Colonic mucosa (tissue), 4 donors: ENCODE measurements at regions not wholly inside any gene's neighbourhood (a gene's known extent, or its start where the extent isn't known, plus 50 kb on each side); places are given as distances from the start of the nearest gene placed in this dataset.
A peak's percentile ranks its signal among the peaks of the same experiment; 100 is the strongest.
"Not testable (repeated sequence)": the region's sequence is repeated elsewhere in the genome, so short reads cannot be mapped to it uniquely, and the experiment has no call there.

Source experiments
- DNase-seq: peaks from one replicate; pipeline ENCODE4 v3.0.0-alpha.2; 2020
- H3K27ac ChIP-seq: fragments of 200-600 bp; one replicate; pipeline ENCODE4 v1.8.0; 2021
- H3K27me3 ChIP-seq: fragments of 200-600 bp; one replicate; pipeline ENCODE4 v1.8.0; 2021
- H3K36me3 ChIP-seq: fragments of 200-600 bp; one replicate; pipeline ENCODE4 v1.8.0; 2021
- H3K4me1 ChIP-seq: fragments of 200-600 bp; one replicate; pipeline ENCODE4 v1.8.0; 2021; ENCODE audit warnings: mild to moderate bottlenecking
- H3K4me3 ChIP-seq: fragments of 200-600 bp; one replicate; pipeline ENCODE4 v1.8.0; 2021
- H3K9ac ChIP-seq, 2 donors: one replicate each; pipeline ENCODE4 v1.7.0; 2013; ENCODE audit warnings: control low read depth in 2 of 2, low read depth in 2 of 2, low read length in 2 of 2
- H3K9me3 ChIP-seq: fragments of 200-600 bp; one replicate; pipeline ENCODE4 v1.8.0; 2021
- intact Hi-C: fragments of 100-400 bp; cut with DNase I; formaldehyde crosslinking; loops from one replicate; pipeline ENCODE4 v1.14.1; 2022
- TF ChIP-seq, protein P1 (sequence below): fragments of 200-600 bp; IDR thresholded peaks from one replicate; pipeline ENCODE4 v1.8.0; 2022; ENCODE audit warnings: antibody characterized with exemption, mild to moderate bottlenecking
- donor health status: healthy.
- donor health status: DM: no; HTN: no; CAD: no.
- donor health status: DM: no; HTN: no; CAD: no.

DNA sequence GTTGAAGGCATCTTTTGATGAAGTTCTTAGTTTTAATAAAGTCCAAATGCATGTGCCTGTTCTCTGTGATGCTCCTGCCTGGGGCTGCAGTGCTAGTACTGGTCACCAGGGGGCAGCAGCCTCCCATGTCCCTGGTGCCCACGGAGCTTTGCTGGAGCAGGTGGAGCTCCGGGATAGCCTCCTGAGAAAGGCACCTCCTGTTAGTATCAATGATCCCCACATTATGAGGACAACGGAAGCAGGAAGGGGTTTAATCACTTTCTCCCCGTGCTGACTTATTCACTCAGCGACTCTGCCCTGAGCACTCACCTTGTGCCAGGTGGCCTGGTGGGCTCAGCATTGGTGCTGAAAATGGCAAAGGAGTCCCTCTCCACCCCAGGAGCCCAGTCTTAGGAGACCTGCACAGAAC lies 123.0 kb upstream of the PZP start:
- no peak overlapping the region for H3K27ac ChIP-seq
- H3K9ac ChIP-seq, result no peak overlapping the region
- intact Hi-C loops, result loop anchor here (5.0 kb wide), 1 partner anchor 376 kb away; no protein-coding TSS in a partner anchor
- TF ChIP-seq, protein P1, sequence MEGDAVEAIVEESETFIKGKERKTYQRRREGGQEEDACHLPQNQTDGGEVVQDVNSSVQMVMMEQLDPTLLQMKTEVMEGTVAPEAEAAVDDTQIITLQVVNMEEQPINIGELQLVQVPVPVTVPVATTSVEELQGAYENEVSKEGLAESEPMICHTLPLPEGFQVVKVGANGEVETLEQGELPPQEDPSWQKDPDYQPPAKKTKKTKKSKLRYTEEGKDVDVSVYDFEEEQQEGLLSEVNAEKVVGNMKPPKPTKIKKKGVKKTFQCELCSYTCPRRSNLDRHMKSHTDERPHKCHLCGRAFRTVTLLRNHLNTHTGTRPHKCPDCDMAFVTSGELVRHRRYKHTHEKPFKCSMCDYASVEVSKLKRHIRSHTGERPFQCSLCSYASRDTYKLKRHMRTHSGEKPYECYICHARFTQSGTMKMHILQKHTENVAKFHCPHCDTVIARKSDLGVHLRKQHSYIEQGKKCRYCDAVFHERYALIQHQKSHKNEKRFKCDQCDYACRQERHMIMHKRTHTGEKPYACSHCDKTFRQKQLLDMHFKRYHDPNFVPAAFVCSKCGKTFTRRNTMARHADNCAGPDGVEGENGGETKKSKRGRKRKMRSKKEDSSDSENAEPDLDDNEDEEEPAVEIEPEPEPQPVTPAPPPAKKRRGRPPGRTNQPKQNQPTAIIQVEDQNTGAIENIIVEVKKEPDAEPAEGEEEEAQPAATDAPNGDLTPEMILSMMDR, result peak; percentile 94
- H3K4me1 ChIP-seq, result no peaks in the 10 kb centered on the region
- H3K9me3 ChIP-seq, result no peaks in the 10 kb centered on the region
- DNase-seq, result peak; percentile 74
- H3K27me3 ChIP-seq, result no peaks in the 10 kb centered on the region
- no peaks in the 10 kb centered on the region for H3K36me3 ChIP-seq
- H3K4me3 ChIP-seq, result no peak overlapping the region

GRCh38 chr12:9329019-9329418 lies 120.8 kb upstream of the PZP start:
- no peak overlapping the region for H3K4me3 ChIP-seq
- no peak overlapping the region for H3K9ac ChIP-seq
- no peaks in the 10 kb centered on the region for H3K9me3 ChIP-seq
- intact Hi-C loops, result no loop called here
- DNase-seq, result no peak
- no peak overlapping the region for H3K27ac ChIP-seq
- H3K27me3 ChIP-seq, result no peaks in the 10 kb centered on the region
- H3K4me1 ChIP-seq, result no peaks in the 10 kb centered on the region
- H3K36me3 ChIP-seq, result no peaks in the 10 kb centered on the region
- TF ChIP-seq, protein P1, result no peak

- Histone ChIP-seq H3K4me3 (no peak overlapping the region), H3K9ac (no peak overlapping the region), H3K4me1 (no peaks in the 10 kb centered on the region), H3K9me3 (no peaks in the 10 kb centered on the region), H3K36me3 (no peaks in the 10 kb centered on the region), H3K27ac (no peak overlapping the region), H3K27me3 (no peaks in the 10 kb centered on the region)
- DNase-seq, result no peak
- intact Hi-C loops, result no loop called here
- TF ChIP-seq, protein P1, result no peak
Measured at GRCh38 chr12:9328065-9328464, 119.9 kb upstream of the PZP start.

DNA sequence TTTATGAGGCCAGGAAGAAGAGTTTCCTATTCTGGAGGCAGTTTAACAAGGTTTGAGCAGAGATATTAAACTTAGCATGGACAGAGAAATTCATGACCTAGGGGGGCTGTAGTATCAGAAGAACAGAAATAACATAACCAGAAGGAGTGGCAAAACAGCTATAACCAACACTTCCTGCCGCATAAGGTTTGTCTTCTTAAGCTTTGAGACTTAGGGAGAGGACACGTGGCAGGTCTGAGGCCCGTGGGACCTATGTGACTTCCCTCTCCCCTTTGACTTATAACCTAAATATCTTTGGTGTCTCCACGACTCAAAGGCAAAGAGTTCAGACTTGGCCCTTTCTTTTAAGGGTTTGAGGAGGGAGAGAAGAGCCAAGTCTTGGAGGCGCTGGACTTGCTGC lies 119.1 kb upstream of the PZP start:
- Histone ChIP-seq H3K27me3 (no peaks in the 10 kb centered on the region), H3K36me3 (no peaks in the 10 kb centered on the region), H3K27ac (no peak overlapping the region), H3K4me1 (no peaks in the 10 kb centered on the region), H3K9ac (no peak overlapping the region), H3K9me3 (no peaks in the 10 kb centered on the region), H3K4me3 (no peak overlapping the region)
- intact Hi-C loops, result no loop called here
- DNase-seq, result no peak
- TF ChIP-seq, protein P1, result no peak

GRCh38 chr12:9326849-9327248 lies 118.7 kb upstream of the PZP start:
- H3K27ac ChIP-seq, H3K4me3 ChIP-seq, H3K9ac ChIP-seq, H3K9me3 ChIP-seq, H3K4me1 ChIP-seq, intact Hi-C loops, DNase-seq, H3K27me3 ChIP-seq, H3K36me3 ChIP-seq: not testable (repeated sequence)

DNA sequence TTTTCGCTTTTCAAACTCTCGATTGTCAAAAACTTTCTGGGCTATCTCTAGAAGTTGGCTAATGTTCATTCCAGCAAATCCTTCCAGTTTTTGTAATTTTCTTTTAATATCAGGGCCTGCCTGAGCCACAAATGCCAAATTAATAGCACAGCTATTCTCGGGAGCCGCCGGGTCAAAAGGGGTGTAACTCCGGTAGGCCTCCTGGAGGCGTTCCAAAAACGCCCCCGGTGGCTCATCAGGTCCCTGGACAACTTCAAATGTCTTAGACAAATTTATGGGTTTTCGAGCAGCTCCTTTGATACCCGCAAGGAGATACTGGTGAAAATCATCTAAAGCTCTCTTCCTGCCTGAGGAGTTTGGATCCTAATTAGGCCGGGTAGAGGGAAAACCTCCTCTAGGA lies 117.9 kb upstream of the PZP start:
- Histone ChIP-seq H3K36me3 (no peaks in the 10 kb centered on the region), H3K4me1 (no peaks in the 10 kb centered on the region), H3K4me3 (no peak overlapping the region), H3K27ac (no peak overlapping the region), H3K27me3 (no peaks in the 10 kb centered on the region), H3K9me3 (no peaks in the 10 kb centered on the region), H3K9ac (no peak overlapping the region)
- no peak for DNase-seq
- intact Hi-C loops, result no loop called here
- TF ChIP-seq, protein P1, result no peak
